GM18502 (cell line): ENCODE measurements at regions not wholly inside any gene's neighbourhood (a gene's known extent, or its start where the extent isn't known, plus 50 kb on each side); places are given as distances from the start of the nearest gene placed in this dataset.
"Not testable (repeated sequence)": the region's sequence is repeated elsewhere in the genome, so short reads cannot be mapped to it uniquely, and the experiment has no call there.

Experiments
- ATAC-seq: cut with Tn5 transposase; IDR thresholded peaks from one replicate; pipeline ENCODE4 v1.9.1; 2021; ENCODE audit warnings: mild to moderate bottlenecking; ENCODE audit not compliant: unreplicated experiment, poor library complexity

DNA sequence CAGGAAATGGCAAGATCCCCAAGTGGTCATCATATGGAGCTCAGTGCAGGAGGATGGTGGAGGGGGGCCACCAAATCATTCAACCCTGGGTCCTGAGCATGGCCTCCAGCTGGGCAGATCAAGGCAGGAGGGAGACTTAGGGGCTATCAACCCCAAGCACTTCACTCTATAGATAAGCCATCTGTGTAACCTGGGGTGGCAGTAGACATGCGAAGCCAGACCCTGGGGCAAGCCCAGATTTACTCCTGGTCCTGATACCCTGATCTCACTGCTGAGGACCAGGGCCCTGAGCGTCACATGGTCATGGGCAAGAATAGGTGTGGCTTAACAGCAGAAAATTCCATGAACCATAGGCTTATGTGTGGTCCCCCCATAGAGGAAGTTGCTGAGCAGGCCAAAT lies 173.0 kb upstream of the ADCY1 start:
- ATAC-seq, result no peak

- no peak for ATAC-seq
Measured at GRCh38 chr7:45401851-45402250, 172.3 kb upstream of the ADCY1 start.

GRCh38 chr7:45402480-45403218 lies 171.5 kb upstream of the ADCY1 start:
- peak; percentile 78 for ATAC-seq

GRCh38 chr7:45404622-45405021 lies 169.5 kb upstream of the ADCY1 start:
- no peak for ATAC-seq

GRCh38 chr7:45407730-45408408 lies 166.3 kb upstream of the ADCY1 start:
- no peak for ATAC-seq

GRCh38 chr7:45408409-45408737 lies 165.8 kb upstream of the ADCY1 start:
- no peak for ATAC-seq

DNA sequence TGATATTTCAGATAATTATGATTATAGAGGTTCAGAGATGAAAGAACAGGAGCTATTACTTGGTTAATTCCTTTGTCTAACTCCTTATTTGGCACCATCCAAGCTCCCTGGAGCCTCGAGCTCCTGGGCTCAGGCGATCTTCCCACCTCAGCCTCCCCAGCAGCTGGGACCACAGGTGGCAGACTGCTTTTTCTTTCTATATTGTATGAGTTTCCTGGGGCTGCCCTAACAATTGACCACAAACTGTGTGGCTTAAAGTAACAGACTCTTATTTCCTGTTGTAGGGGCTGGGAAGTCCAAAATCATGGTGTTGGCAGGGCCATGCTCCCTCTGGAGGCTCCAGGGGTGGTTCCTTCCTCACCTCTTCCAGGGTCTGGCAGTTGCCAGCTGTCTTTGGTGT lies 163.3 kb upstream of the ADCY1 start:
- ATAC-seq, result no peak

DNA sequence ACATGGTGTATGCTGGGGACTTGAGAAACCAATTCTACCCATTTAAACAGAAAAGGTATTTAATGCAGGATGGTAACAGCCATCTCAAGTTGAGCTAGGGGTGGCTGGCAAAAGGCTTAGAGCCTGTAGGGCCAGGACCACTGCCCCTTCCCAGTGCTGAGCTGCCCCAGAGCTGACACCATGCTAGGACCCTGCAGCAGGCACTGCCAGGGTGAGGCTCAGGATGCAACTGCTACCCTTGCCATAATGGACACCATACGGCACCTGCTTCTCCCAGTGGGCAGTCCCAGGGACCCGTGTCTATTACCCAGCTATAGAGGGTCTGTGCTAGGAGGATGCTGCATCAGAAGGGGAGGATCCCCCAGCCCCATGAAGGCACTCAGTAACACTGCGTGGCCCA lies 160.7 kb upstream of the ADCY1 start:
- ATAC-seq, result no peak

GRCh38 chr7:45414226-45414625 lies 159.9 kb upstream of the ADCY1 start:
- no peak for ATAC-seq

- ATAC-seq, result no peak
Measured at GRCh38 chr7:45415265-45415664, 158.9 kb upstream of the ADCY1 start.

- ATAC-seq, result no peak
Measured at GRCh38 chr7:45416846-45417245, 157.3 kb upstream of the ADCY1 start.

DNA sequence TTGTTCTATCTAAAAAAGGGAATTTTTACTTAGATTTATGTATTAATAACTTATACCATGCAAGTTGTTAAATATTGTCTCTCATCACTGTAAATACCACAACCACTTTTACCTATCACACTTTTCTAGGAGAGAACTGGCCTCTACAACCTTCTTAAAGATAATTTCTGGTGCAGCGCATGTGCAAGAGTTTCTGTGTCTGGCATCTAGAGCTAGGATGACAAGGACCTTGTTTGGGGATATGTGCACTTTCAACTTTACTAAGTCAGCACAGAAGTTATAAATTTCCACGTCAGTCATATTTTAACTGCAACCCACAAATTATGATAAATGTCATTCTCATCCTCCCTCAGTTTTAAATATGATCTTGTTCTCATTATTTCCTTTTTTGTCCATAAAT lies 156.9 kb upstream of the ADCY1 start:
- ATAC-seq, result no peak

DNA sequence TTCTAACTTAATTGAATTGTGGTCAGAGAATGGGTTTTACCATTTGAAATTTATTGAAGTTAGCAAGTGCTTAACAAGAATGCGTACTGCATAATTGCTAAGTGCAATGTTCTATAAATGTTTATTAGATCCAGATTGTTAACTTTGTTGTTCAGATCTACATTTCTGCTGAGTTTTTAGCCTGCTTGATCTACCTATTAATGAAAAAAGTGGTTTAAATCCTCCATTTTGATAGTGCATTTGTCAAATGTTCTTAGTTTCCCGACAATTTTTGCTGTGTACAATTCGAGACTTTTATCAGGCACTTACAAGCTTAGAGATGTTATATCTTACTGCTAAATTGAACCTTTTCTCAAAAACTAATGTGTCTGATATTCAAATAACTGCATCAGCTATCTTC lies 156.4 kb upstream of the ADCY1 start:
- no peak for ATAC-seq

GRCh38 chr7:45420843-45421495 lies 153.2 kb upstream of the ADCY1 start:
- ATAC-seq, result no peak

DNA sequence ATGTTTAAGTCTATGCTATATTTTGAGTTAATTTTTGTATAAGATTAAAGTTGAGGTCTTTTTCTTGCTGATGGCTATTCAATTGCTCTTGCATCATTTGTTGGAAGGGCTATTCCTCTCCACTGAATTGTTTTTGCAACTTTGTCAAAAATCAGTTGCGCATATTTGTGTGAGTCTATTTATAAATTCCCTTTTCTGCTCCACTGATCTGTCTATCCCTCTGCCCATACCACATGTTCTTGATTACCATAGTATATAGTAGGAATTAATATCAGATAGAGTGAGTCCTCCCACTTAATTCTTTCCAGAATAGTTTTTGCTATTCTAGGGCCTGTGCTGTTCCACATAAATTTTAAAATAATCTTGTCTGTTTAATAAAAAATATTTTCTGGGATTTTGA lies 152.4 kb upstream of the ADCY1 start:
- no peak for ATAC-seq

- ATAC-seq, result no peak
Measured at GRCh38 chr7:45430397-45430796, 143.8 kb upstream of the ADCY1 start.

GRCh38 chr7:45434167-45434784 lies 139.9 kb upstream of the ADCY1 start:
- no peak for ATAC-seq

DNA sequence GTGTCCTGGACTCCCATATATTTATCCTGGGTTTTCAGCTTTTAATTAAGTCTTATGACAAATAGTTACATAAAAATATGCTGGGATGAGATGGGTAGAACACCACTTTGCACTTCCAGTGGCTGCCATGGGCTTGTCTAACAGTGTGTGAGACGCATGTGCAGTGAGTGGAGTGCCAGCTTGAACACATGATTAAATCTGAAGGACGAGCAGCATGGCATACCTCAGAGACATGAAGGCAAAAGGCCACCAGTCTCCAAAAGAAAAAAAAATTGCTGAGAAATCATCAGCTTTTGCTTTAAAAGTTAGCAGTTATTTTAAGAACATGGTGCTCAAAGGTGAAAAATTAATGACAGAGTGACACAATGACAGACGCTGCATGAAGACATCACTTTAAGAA lies 139.0 kb upstream of the ADCY1 start:
- no peak for ATAC-seq

DNA sequence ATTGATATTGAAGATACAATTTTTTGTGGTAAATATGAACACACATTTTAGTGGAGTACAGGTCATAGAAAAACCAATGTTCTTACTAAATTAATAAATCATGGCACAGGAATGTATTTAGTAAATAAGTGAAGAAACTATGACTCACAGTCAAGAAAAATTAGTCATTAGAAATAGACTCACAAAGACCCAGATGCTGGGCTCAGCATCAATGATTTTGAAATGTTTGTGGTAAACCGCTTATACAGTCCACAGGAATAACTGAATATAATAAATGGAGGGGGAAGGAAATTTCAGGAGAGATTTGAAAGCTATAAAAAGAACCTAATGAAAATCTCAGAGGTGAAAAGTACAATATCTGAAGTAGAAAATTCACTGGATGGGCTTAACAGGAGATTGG lies 138.3 kb upstream of the ADCY1 start:
- no peak for ATAC-seq

DNA sequence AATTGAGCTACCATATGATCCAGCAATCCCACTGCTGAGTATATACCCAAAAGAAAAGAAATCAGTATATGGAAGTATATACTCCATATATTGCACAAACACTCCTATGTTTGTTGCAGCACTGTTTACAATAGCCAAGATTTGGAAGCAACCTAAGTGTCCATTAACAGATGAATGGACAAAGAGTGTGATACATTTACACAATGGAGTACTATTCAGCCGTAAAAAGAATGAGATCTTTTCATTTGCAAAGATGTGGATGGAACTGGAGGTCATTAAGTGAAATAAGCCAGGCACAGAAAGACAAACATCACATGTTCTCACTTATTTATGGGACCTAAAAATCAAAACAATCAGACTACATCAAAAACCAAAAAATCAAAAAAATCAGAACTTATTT lies 133.4 kb upstream of the ADCY1 start:
- ATAC-seq, result not testable (repeated sequence)

DNA sequence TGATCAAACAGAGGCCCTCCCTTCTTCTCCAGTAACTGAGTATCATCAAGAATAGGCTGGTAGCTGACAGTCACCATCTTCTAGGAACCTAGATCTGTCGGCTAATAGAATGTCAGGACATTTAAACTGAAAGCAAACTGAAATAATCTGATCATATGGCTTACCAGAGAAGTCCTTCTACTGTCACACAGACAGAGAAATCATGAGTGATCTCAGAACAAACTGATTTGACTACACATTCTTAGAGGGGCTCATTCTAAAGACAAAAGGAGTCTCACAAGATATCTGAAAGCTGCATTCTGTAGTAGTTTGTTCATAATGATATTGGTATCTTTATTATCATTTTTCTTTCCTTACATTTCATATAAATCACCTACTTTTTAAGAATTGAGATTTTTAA lies 130.9 kb upstream of the ADCY1 start:
- ATAC-seq, result peak; percentile 74
